H9 (cell line): ENCODE measurements at regions not wholly inside any gene's neighbourhood (a gene's known extent, or its start where the extent isn't known, plus 50 kb on each side); places are given as distances from the start of the nearest gene placed in this dataset.

Experiments used
- DNase-seq: peaks from one replicate; pipeline ENCODE4 v3.0.0-alpha.2; 2017
- H2AFZ ChIP-seq: one replicate; pipeline ENCODE4 v1.6.1; 2013; ENCODE audit warnings: mild to moderate bottlenecking, low read length, control low read depth, moderate library complexity
- H2AK5ac ChIP-seq: 2 replicates; pipeline ENCODE4 v1.6.1; 2013; ENCODE audit warnings: low read length, control low read depth, mixed read lengths; ENCODE audit not compliant: insufficient read length
- H2BK120ac ChIP-seq: one replicate; pipeline ENCODE4 v1.6.1; 2013; ENCODE audit warnings: low read depth, mild to moderate bottlenecking, low read length, control low read depth, inconsistent platforms; ENCODE audit not compliant: poor library complexity, severe bottlenecking
- H2BK12ac ChIP-seq: 2 replicates; pipeline ENCODE4 v1.6.1; 2013; ENCODE audit warnings: low read length, control low read depth, mixed read lengths, low read depth; ENCODE audit not compliant: insufficient read length
- H2BK15ac ChIP-seq: 2 replicates; pipeline ENCODE4 v1.6.1; 2013; ENCODE audit warnings: low read depth, low read length, control low read depth
- H2BK20ac ChIP-seq: one replicate; pipeline ENCODE4 v1.6.1; 2013; ENCODE audit warnings: low read depth, mild to moderate bottlenecking, low read length, control low read depth, inconsistent platforms; ENCODE audit not compliant: poor library complexity, severe bottlenecking
- H2BK5ac ChIP-seq: 2 replicates; pipeline ENCODE4 v1.6.1; 2013; ENCODE audit warnings: low read length, control low read depth, mixed read lengths; ENCODE audit not compliant: insufficient read length
- H3K14ac ChIP-seq: 2 replicates; pipeline ENCODE4 v1.6.1; 2013; ENCODE audit warnings: low read length, control low read depth; ENCODE audit not compliant: insufficient read depth
- H3K18ac ChIP-seq: 2 replicates; pipeline ENCODE4 v1.6.1; 2013; ENCODE audit warnings: low read depth, mild to moderate bottlenecking, mixed read lengths, low read length, control low read depth; ENCODE audit not compliant: insufficient read length
- H3K23ac ChIP-seq: 2 replicates; pipeline ENCODE4 v1.6.1; 2013; ENCODE audit warnings: low read length, control low read depth, mixed read lengths, low read depth; ENCODE audit not compliant: insufficient read length
- H3K23me2 ChIP-seq: 2 replicates; pipeline ENCODE4 v1.6.1; 2013; ENCODE audit warnings: low read depth, mild to moderate bottlenecking, mixed read lengths, low read length, control low read depth; ENCODE audit not compliant: insufficient read length, poor library complexity, severe bottlenecking
- H3K27ac ChIP-seq: 2 replicates; pipeline ENCODE4 v1.5.1; 2013; ENCODE audit warnings: low read length, control low read depth, mixed read lengths, low read depth; ENCODE audit not compliant: insufficient read length
- H3K27me3 ChIP-seq: 2 replicates; pipeline ENCODE4 v1.6.1; 2013; ENCODE audit warnings: low read length, control low read depth, inconsistent platforms; ENCODE audit not compliant: insufficient read depth
- H3K4ac ChIP-seq: 2 replicates; pipeline ENCODE4 v1.6.1; 2013; ENCODE audit warnings: low read depth, mild to moderate bottlenecking, control low read depth, inconsistent platforms, low read length, moderate library complexity
- H3K4me1 ChIP-seq: 2 replicates; pipeline ENCODE4 v1.6.1; 2013; ENCODE audit warnings: low read length, control low read depth, inconsistent platforms; ENCODE audit not compliant: insufficient read depth
- H3K4me2 ChIP-seq: 2 replicates; pipeline ENCODE4 v1.6.1; 2013; ENCODE audit warnings: low read length, control low read depth, mixed read lengths; ENCODE audit not compliant: insufficient read length, insufficient read depth
- H3K56ac ChIP-seq: 2 replicates; pipeline ENCODE4 v1.6.1; 2013; ENCODE audit warnings: low read depth, mild to moderate bottlenecking, mixed read lengths, low read length, control low read depth; ENCODE audit not compliant: insufficient read length
- H3K79me1 ChIP-seq: 2 replicates; pipeline ENCODE4 v1.6.1; 2013; ENCODE audit warnings: low read depth, mild to moderate bottlenecking, moderate library complexity, low read length, control low read depth, inconsistent platforms; ENCODE audit not compliant: insufficient read depth, poor library complexity, severe bottlenecking
- H3K79me2 ChIP-seq: 2 replicates; pipeline ENCODE4 v1.6.1; 2013; ENCODE audit warnings: low read length, control low read depth, inconsistent platforms; ENCODE audit not compliant: insufficient read depth
- H3K9ac ChIP-seq: 2 replicates; pipeline ENCODE4 v1.6.1; 2013; ENCODE audit warnings: low read length, control low read depth, mixed read lengths; ENCODE audit not compliant: insufficient read length; ENCODE audit errors: extremely low read depth
- H3K9me3 ChIP-seq: one replicate; pipeline ENCODE4 v1.6.1; 2013; ENCODE audit warnings: low read depth, low read length, inconsistent platforms; ENCODE audit not compliant: control insufficient read depth
- H3T11ph ChIP-seq: one replicate; pipeline ENCODE4 v1.6.1; 2013; ENCODE audit warnings: mild to moderate bottlenecking, low read length, control low read depth, inconsistent platforms
- H4K20me1 ChIP-seq: one replicate; pipeline ENCODE4 v1.6.1; 2013; ENCODE audit not compliant: control insufficient read depth, insufficient read length, insufficient read depth
- H4K5ac ChIP-seq: 2 replicates; pipeline ENCODE4 v1.6.1; 2013; ENCODE audit warnings: low read depth, mild to moderate bottlenecking, mixed read lengths, low read length, control low read depth; ENCODE audit not compliant: insufficient read length
- H4K8ac ChIP-seq: replicated peaks from 2 replicates; pipeline ENCODE4 v1.6.1; 2013; ENCODE audit warnings: low read length, control low read depth, mixed read lengths, low read depth; ENCODE audit not compliant: insufficient read length
- H4K91ac ChIP-seq: 2 replicates; pipeline ENCODE4 v1.6.1; 2013; ENCODE audit warnings: low read depth, mild to moderate bottlenecking, moderate library complexity, mixed read lengths, low read length, control low read depth; ENCODE audit not compliant: insufficient read length
- H3K27ac Mint-ChIP-seq, 3 experiments: 2 replicates in 2 of 3; 3 replicates in 1 of 3; pipeline ENCODE4 v1.8.0; 2020 to 2021; ENCODE audit warnings: mixed read lengths in 3 of 3, mild to moderate bottlenecking in 1 of 3, moderate library complexity in 1 of 3
- H3K27me3 Mint-ChIP-seq: 2 replicates; pipeline ENCODE4 v1.8.0; 2021; ENCODE audit warnings: low read depth, mild to moderate bottlenecking, moderate library complexity, mixed read lengths
- H3K36me3 Mint-ChIP-seq, 3 experiments: 2 replicates in 2 of 3; 3 replicates in 1 of 3; pipeline ENCODE4 v1.8.0; 2020 to 2021; ENCODE audit warnings: low read depth in 3 of 3, mixed read lengths in 3 of 3; ENCODE audit not compliant: insufficient read depth in 1 of 3
- H3K4me1 Mint-ChIP-seq, 2 experiments: 2 replicates each; pipeline ENCODE4 v1.8.0; 2020; ENCODE audit warnings: mixed read lengths in 2 of 2
- H3K4me3 Mint-ChIP-seq, 2 experiments: 2 replicates in 1 of 2; 3 replicates in 1 of 2; pipeline ENCODE4 v1.8.0; 2020 to 2021; ENCODE audit warnings: mild to moderate bottlenecking in 2 of 2, mixed read lengths in 2 of 2, moderate library complexity in 1 of 2
- H3K9me3 Mint-ChIP-seq, 2 experiments: 2 replicates in 1 of 2; 3 replicates in 1 of 2; pipeline ENCODE4 v1.8.0; 2020; ENCODE audit warnings: mild to moderate bottlenecking in 2 of 2, mixed read lengths in 2 of 2, moderate library complexity in 1 of 2
- WGBS: extraction: QIAGEN DNeasy Blood & Tissue Kit; methylation state at CpG from one replicate; pipeline ENCODE4 v1.1.7; 2013; ENCODE audit warnings: missing lambda C conversion rate, low lambda C conversion rate, mixed read lengths; ENCODE audit not compliant: insufficient read length; ENCODE audit errors: extremely low coverage; 5-methylcytosine and 5-hydroxymethylcytosine counted together
- TF ChIP-seq, protein P1 (sequence below): fragments of 200-600 bp; sonication (generic); conservative IDR thresholded peaks from 3 replicates; pipeline ENCODE4 v1.8.0; 2021; ENCODE audit warnings: antibody characterized with exemption, mild to moderate bottlenecking

- Histone ChIP-seq H2BK15ac (no peak overlapping the region), H4K20me1 (no peaks in the 10 kb centered on the region), H4K8ac (no peak overlapping the region), H3K23me2 (no peaks in the 10 kb centered on the region), H3K23ac (no peak overlapping the region), H2AFZ (no peak overlapping the region), H3K27me3 (no peaks in the 10 kb centered on the region), H3K4me2 (no peak overlapping the region), H2BK12ac (no peak overlapping the region), H4K91ac (no peak overlapping the region), H3K79me2 (no peaks in the 10 kb centered on the region), H3K18ac (no peak overlapping the region), H2BK5ac (no peak overlapping the region), H2BK20ac (no peak overlapping the region), H3K4me1 (no peaks in the 10 kb centered on the region), H3K27ac (no peak overlapping the region), H2AK5ac (no peak overlapping the region), H3K79me1 (no peaks in the 10 kb centered on the region), H3K9me3 (no peaks in the 10 kb centered on the region), H4K5ac (no peak overlapping the region), H3K9ac (no peak overlapping the region), H3T11ph (no peak overlapping the region), H3K56ac (no peak overlapping the region), H2BK120ac (no peak overlapping the region), H3K4ac (no peak overlapping the region), H3K14ac (no peak overlapping the region)
- no peaks in the 10 kb centered on the region; a peak in 2 of 5 replicates for H3K9me3 Mint-ChIP-seq
- H3K27ac Mint-ChIP-seq, result peak overlapping the region in 1 of 3 experiments; percentile 36; a peak in 1 of 7 replicates
- 100% methylated on average over 1 of the region's 1 CpG for WGBS
- H3K4me1 Mint-ChIP-seq, result no peaks in the 10 kb centered on the region
- H3K27me3 Mint-ChIP-seq, result no peaks in the 10 kb centered on the region
- TF ChIP-seq, protein P1, sequence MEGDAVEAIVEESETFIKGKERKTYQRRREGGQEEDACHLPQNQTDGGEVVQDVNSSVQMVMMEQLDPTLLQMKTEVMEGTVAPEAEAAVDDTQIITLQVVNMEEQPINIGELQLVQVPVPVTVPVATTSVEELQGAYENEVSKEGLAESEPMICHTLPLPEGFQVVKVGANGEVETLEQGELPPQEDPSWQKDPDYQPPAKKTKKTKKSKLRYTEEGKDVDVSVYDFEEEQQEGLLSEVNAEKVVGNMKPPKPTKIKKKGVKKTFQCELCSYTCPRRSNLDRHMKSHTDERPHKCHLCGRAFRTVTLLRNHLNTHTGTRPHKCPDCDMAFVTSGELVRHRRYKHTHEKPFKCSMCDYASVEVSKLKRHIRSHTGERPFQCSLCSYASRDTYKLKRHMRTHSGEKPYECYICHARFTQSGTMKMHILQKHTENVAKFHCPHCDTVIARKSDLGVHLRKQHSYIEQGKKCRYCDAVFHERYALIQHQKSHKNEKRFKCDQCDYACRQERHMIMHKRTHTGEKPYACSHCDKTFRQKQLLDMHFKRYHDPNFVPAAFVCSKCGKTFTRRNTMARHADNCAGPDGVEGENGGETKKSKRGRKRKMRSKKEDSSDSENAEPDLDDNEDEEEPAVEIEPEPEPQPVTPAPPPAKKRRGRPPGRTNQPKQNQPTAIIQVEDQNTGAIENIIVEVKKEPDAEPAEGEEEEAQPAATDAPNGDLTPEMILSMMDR, result no peak
- H3K4me3 Mint-ChIP-seq, result no peak overlapping the region
- no peak for DNase-seq
- H3K36me3 Mint-ChIP-seq, result no peaks in the 10 kb centered on the region; a peak in 1 of 7 replicates
These were observed 91.6 kb upstream of the BTG1 start for GRCh38 chr12:92237262-92237661.
